Esophagus muscularis mucosa (tissue), 3 donors: ENCODE measurements at regions not wholly inside any gene's neighbourhood (a gene's known extent, or its start where the extent isn't known, plus 50 kb on each side); places are given as distances from the start of the nearest gene placed in this dataset.

Experiments
- CTCF ChIP-seq, 3 experiments: fragments of 200-600 bp in 2 of 3; fragments of 450-650 bp in 1 of 3; sonication (generic) in 2 of 3; IDR thresholded peaks; one replicate each; pipeline ENCODE4 v1.5.1; 2017 to 2019; ENCODE audit warnings: antibody characterized with exemption in 3 of 3, mild to moderate bottlenecking in 2 of 3, moderate library complexity in 1 of 3
- POLR2A ChIP-seq: fragments of 450-650 bp; IDR thresholded peaks from one replicate; pipeline ENCODE4 v1.6.1; 2017; ENCODE audit warnings: antibody characterized with exemption, moderate library complexity, mild to moderate bottlenecking, low read depth
- POLR2AphosphoS5 ChIP-seq, 2 donors: sonication (generic); formaldehyde crosslinking; IDR thresholded peaks; one replicate each; pipeline ENCODE4 v1.6.1; 2017; ENCODE audit warnings: antibody characterized with exemption in 2 of 2

GRCh38 chr9:19634881-19635280 lies 154.0 kb downstream of the SLC24A2 start:
- no peak for TF ChIP-seq POLR2A
- no peak for TF ChIP-seq CTCF (IDR thresholded peaks at IDR 0.05)
- TF ChIP-seq POLR2AphosphoS5 (IDR thresholded peaks at IDR 0.05), result no peak
